CD4-positive, alpha-beta memory T cell (primary cell): ENCODE measurements at regions not wholly inside any gene's neighbourhood (a gene's known extent, or its start where the extent isn't known, plus 50 kb on each side); places are given as distances from the start of the nearest gene placed in this dataset.
"Not testable (repeated sequence)": the region's sequence is repeated elsewhere in the genome, so short reads cannot be mapped to it uniquely, and the experiment has no call there.

Experiments used
- CTCF ChIA-PET: fragments of 350-600 bp; sonication (Branson Sonifier 250); formaldehyde crosslinking; loops from one replicate; lab custom pipeline; 2021; ENCODE audit warnings: inconsistent platforms; ENCODE audit not compliant: partially characterized antibody; lab: Charles Lee
- POLR2A ChIA-PET: fragments of 350-600 bp; sonication (Branson Sonifier 250); formaldehyde crosslinking; loops from one replicate; lab custom pipeline; 2021; ENCODE audit not compliant: partially characterized antibody; lab: Charles Lee
- DNase-seq, 5 donors: peaks; one replicate each; pipeline versions ENCODE4 v3.0.0 to v3.0.0-alpha.2; 2020 to 2022; ENCODE audit warnings: mixed read lengths in 1 of 5
- H3K27ac ChIP-seq: one replicate; pipeline ENCODE4 v1.7.0; 2013; ENCODE audit warnings: low read depth, low read length
- H3K27me3 ChIP-seq: 2 replicates; pipeline ENCODE4 v1.7.0; 2013; ENCODE audit warnings: mild to moderate bottlenecking, low read length, moderate library complexity; ENCODE audit not compliant: insufficient read depth
- H3K36me3 ChIP-seq: 2 replicates; pipeline ENCODE4 v1.7.0; 2013; ENCODE audit warnings: mild to moderate bottlenecking, low read length, moderate library complexity; ENCODE audit not compliant: insufficient read depth
- H3K4me1 ChIP-seq: 2 replicates; pipeline ENCODE4 v1.7.0; 2013; ENCODE audit warnings: mild to moderate bottlenecking, low read length, moderate library complexity; ENCODE audit not compliant: insufficient read depth
- H3K4me3 ChIP-seq, 2 donors: one replicate each; pipeline ENCODE4 v1.7.0; 2013; ENCODE audit warnings: low read length in 2 of 2, mild to moderate bottlenecking in 1 of 2
- H3K9me3 ChIP-seq, 2 donors: one replicate each; pipeline ENCODE4 v1.7.0; 2013; ENCODE audit warnings: low read length in 2 of 2, control low read depth in 1 of 2; ENCODE audit not compliant: control insufficient read depth in 1 of 2
- H3K27ac Mint-ChIP-seq, 7 donors: one replicate each; pipeline ENCODE4 v1.8.0; 2020 to 2021; ENCODE audit warnings: mixed read lengths in 7 of 7, mild to moderate bottlenecking in 6 of 7, inconsistent platforms in 3 of 7, moderate library complexity in 3 of 7
- H3K27me3 Mint-ChIP-seq, 2 donors: one replicate each; pipeline ENCODE4 v1.8.0; 2020 to 2021; ENCODE audit warnings: mixed read lengths in 2 of 2
- H3K36me3 Mint-ChIP-seq, 2 donors: one replicate each; pipeline ENCODE4 v1.8.0; 2020 to 2021; ENCODE audit warnings: mixed read lengths in 2 of 2, inconsistent platforms in 1 of 2, mild to moderate bottlenecking in 1 of 2
- H3K4me1 Mint-ChIP-seq, 4 donors: one replicate each; pipeline ENCODE4 v1.8.0; 2020 to 2021; ENCODE audit warnings: mixed read lengths in 4 of 4, mild to moderate bottlenecking in 1 of 4
- H3K4me3 Mint-ChIP-seq, 8 donors: one replicate each; pipeline ENCODE4 v1.8.0; 2020 to 2021; ENCODE audit warnings: mixed read lengths in 8 of 8, mild to moderate bottlenecking in 7 of 8, moderate library complexity in 6 of 8, inconsistent platforms in 3 of 8
- H3K9me3 Mint-ChIP-seq, 8 donors: one replicate each; pipeline ENCODE4 v1.8.0; 2020 to 2021; ENCODE audit warnings: mixed read lengths in 8 of 8, mild to moderate bottlenecking in 5 of 8, inconsistent platforms in 3 of 8, moderate library complexity in 1 of 8
- intact Hi-C: fragments of 100-400 bp; cut with micrococcal nuclease; formaldehyde crosslinking; loops from one replicate; pipeline ENCODE4 v1.15.1; 2023

DNA sequence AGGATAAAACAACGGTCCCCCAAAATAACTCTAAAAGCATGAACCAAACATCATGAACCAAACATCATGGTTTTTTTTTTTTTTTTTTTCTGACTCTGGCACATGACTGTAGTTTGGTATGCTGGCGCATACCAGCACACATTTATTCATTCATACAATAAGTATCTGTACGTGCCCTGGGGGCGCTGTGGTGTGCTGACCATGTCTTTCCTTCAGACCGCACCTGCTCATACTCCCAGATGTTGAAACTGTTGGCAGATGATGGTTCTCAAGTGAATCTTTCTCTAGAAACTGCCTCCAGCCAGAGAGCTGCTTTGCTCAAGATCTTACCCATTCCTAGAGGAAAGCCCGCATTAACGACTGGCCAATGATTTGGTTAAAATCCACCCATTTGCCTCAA, 114.7 kb upstream of the ANKRD30A start:
- Histone ChIP-seq H3K36me3 (no peaks in the 10 kb centered on the region), H3K27ac (no peak overlapping the region), H3K9me3 (no peaks in the 10 kb centered on the region), H3K4me1 (no peaks in the 10 kb centered on the region), H3K4me3 (no peak overlapping the region), H3K27me3 (no peaks in the 10 kb centered on the region)
- H3K4me1 Mint-ChIP-seq: no peaks in the 10 kb centered on the region
- H3K4me3 Mint-ChIP-seq: no peak overlapping the region
- no peaks in the 10 kb centered on the region for H3K36me3 Mint-ChIP-seq
- no peak overlapping the region for H3K27ac Mint-ChIP-seq
- intact Hi-C loops: no loop called here
- DNase-seq: no peak
- POLR2A ChIA-PET: no interaction called here
- H3K9me3 Mint-ChIP-seq: peaks cover 0 to 11% (median 5%) of the 10 kb centered on the region in 8 donors
- H3K27me3 Mint-ChIP-seq: no peaks in the 10 kb centered on the region
- CTCF ChIA-PET: no interaction called here

GRCh38 chr10:37008276-37008675, 117.1 kb upstream of the ANKRD30A start:
- H3K4me1 ChIP-seq, intact Hi-C loops, H3K4me1 Mint-ChIP-seq, H3K27ac Mint-ChIP-seq, H3K27me3 ChIP-seq, POLR2A ChIA-PET, H3K9me3 Mint-ChIP-seq, H3K4me3 ChIP-seq, CTCF ChIA-PET, H3K36me3 Mint-ChIP-seq, H3K4me3 Mint-ChIP-seq, H3K27me3 Mint-ChIP-seq, H3K9me3 ChIP-seq, DNase-seq, H3K27ac ChIP-seq, H3K36me3 ChIP-seq: not testable (repeated sequence)

DNA sequence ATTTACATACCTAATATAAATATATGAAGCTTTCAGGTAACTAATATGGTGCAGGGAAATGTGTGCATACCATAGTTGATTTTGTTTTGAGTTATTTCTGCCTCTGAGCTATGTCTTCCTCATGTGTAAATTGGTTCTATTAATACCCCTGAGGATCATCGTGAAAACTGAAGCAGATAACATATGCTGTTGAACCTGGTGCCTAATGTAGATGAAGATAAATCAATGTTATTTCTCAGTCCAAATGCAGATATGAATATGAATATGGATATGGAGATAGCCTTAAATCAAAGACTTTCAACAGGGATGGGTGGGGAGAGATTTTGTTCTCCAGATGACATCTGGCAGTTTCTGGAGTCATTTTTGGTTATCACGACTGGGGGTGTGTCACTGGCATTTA, 122.3 kb upstream of the ANKRD30A start:
- Mint-ChIP-seq H3K27me3 (no peaks in the 10 kb centered on the region), H3K27ac (no peak overlapping the region), H3K9me3 (peaks cover 0 to 17% (median 2%) of the 10 kb centered on the region in 8 donors), H3K4me3 (no peak overlapping the region), H3K4me1 (no peaks in the 10 kb centered on the region), H3K36me3 (no peaks in the 10 kb centered on the region)
- Histone ChIP-seq H3K27me3 (no peaks in the 10 kb centered on the region), H3K4me1 (no peaks in the 10 kb centered on the region), H3K36me3 (no peaks in the 10 kb centered on the region), H3K4me3 (no peak overlapping the region), H3K9me3 (no peaks in the 10 kb centered on the region), H3K27ac (no peak overlapping the region)
- ChIA-PET POLR2A (no interaction called here), CTCF (no interaction called here)
- DNase-seq: no peak
- intact Hi-C loops: no loop called here

- H3K27ac ChIP-seq, DNase-seq, CTCF ChIA-PET, H3K36me3 Mint-ChIP-seq, H3K27me3 Mint-ChIP-seq, H3K36me3 ChIP-seq, H3K4me3 ChIP-seq, POLR2A ChIA-PET, H3K4me1 ChIP-seq, H3K27me3 ChIP-seq, intact Hi-C loops, H3K9me3 ChIP-seq, H3K4me1 Mint-ChIP-seq, H3K27ac Mint-ChIP-seq: not testable (repeated sequence)
- peak overlapping the region in 1 of 8 donors; percentile 11 for H3K4me3 Mint-ChIP-seq
- H3K9me3 Mint-ChIP-seq: peaks cover 2 to 12% (median 7%) of the 10 kb centered on the region in 8 donors
Measured at GRCh38 chr10:36995806-36996205, 129.6 kb upstream of the ANKRD30A start.

DNA sequence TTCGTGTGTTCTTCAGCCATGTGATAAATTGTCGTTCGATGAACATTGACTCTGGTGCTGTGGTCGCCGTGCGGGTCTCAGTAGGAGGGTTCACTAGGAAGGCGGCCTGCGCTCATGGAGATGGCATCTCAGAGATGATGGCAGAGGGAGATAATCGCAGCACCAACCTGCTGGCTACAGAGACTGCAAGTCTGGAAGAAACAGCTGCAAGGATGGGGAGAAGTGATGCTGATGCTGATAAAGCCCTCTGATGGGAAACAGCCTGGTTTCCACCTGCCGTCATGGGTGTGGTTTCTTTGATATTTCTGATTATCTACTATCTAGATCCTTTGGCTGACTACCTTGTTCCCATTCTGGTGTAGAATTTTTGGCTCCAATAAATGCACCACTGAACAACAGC, 130.5 kb upstream of the ANKRD30A start:
- H3K4me1 Mint-ChIP-seq: no peaks in the 10 kb centered on the region

GRCh38 chr10:36989233-36989632, 136.2 kb upstream of the ANKRD30A start:
- CTCF ChIA-PET: no interaction called here
- no peaks in the 10 kb centered on the region for H3K27me3 ChIP-seq
- H3K9me3 ChIP-seq: peaks cover 0 to 2% of the 10 kb centered on the region in 2 donors
- H3K4me1 Mint-ChIP-seq: no peaks in the 10 kb centered on the region
- no peak overlapping the region for H3K27ac Mint-ChIP-seq
- POLR2A ChIA-PET: no interaction called here
- no peaks in the 10 kb centered on the region for H3K36me3 Mint-ChIP-seq
- DNase-seq: peak in 1 of 5 donors; percentile 22
- H3K9me3 Mint-ChIP-seq: peaks cover 0 to 37% (median 6%) of the 10 kb centered on the region in 8 donors
- H3K36me3 ChIP-seq: no peaks in the 10 kb centered on the region
- no peaks in the 10 kb centered on the region for H3K27me3 Mint-ChIP-seq
- H3K4me1 ChIP-seq: no peaks in the 10 kb centered on the region
- no peak overlapping the region for H3K27ac ChIP-seq
- no peak overlapping the region for H3K4me3 ChIP-seq
- intact Hi-C loops: no loop called here
- no peak overlapping the region for H3K4me3 Mint-ChIP-seq

More for the DNA sequence above, 130.5 kb upstream of the ANKRD30A start:
- no peak for DNase-seq
- H3K9me3 ChIP-seq: no peaks in the 10 kb centered on the region
- ChIA-PET POLR2A (no interaction called here), CTCF (no interaction called here)
- no peaks in the 10 kb centered on the region for H3K4me1 ChIP-seq
- peaks cover 2 to 12% (median 6%) of the 10 kb centered on the region in 8 donors for H3K9me3 Mint-ChIP-seq
- no peaks in the 10 kb centered on the region for H3K36me3 ChIP-seq
- H3K4me3 Mint-ChIP-seq: no peak overlapping the region
- no peaks in the 10 kb centered on the region for H3K36me3 Mint-ChIP-seq
- no peak overlapping the region for H3K4me3 ChIP-seq
- no peaks in the 10 kb centered on the region for H3K27me3 Mint-ChIP-seq
- intact Hi-C loops: no loop called here
- H3K27ac Mint-ChIP-seq: no peak overlapping the region
- H3K27ac ChIP-seq: no peak overlapping the region
- H3K27me3 ChIP-seq: no peaks in the 10 kb centered on the region

DNA sequence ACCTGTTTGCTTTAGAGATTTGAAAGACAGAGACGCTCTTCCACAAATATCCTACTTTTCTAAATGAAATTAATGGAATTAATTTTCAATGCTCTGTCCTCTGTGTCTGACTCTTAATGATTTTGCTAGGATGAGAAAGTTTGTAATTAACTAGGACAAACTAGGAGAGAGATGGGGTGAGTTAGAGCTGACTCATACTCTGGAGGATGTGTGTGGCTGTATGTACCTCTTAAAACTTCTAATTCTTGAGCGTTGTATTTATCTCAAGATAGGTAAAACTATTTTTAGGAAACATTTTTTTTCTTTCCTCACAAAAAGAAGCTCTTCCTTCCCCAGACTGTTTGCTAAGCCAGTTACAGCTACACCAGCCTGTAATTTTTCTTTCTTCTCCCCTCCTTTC, 178.8 kb upstream of the ANKRD30A start:
- H3K27me3 Mint-ChIP-seq: no peaks in the 10 kb centered on the region
- no peaks in the 10 kb centered on the region for H3K4me1 ChIP-seq
- ChIA-PET CTCF (no interaction called here), POLR2A (no interaction called here)
- no peaks in the 10 kb centered on the region for H3K4me1 Mint-ChIP-seq
- DNase-seq: no peak
- no peaks in the 10 kb centered on the region for H3K9me3 ChIP-seq
- no peak overlapping the region for H3K27ac Mint-ChIP-seq
- H3K9me3 Mint-ChIP-seq: peaks cover 2 to 10% (median 4%) of the 10 kb centered on the region in 8 donors
- no peak overlapping the region for H3K27ac ChIP-seq
- no peaks in the 10 kb centered on the region for H3K36me3 Mint-ChIP-seq
- no peak overlapping the region for H3K4me3 Mint-ChIP-seq
- no peaks in the 10 kb centered on the region for H3K27me3 ChIP-seq
- H3K4me3 ChIP-seq: no peak overlapping the region
- intact Hi-C loops: no loop called here
- no peaks in the 10 kb centered on the region for H3K36me3 ChIP-seq

DNA sequence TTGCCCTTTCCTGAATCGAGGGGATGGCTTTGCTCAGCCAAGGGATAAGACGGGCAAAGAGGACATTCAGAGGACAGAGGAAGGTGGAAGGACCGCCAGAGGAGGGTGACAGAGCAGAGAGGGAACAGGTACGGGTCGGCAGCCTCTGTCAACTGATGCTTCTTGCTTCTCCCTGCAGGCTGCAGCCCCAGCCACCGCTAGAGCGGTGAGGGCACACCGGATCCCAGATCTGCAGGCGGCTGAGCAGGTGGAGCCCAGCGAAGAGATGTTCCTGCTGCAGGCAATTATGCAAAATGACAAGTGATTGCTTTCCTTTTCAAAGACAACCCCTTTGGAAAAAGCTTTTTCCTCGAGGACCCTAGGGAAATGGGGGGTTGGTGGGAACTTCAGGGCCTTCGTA, 181.9 kb upstream of the ANKRD30A start:
- DNase-seq: no peak
- POLR2A ChIA-PET: no interaction called here

More for the DNA sequence above, 181.9 kb upstream of the ANKRD30A start:
- Mint-ChIP-seq H3K27ac (no peak overlapping the region), H3K4me3 (no peak overlapping the region), H3K36me3 (no peaks in the 10 kb centered on the region), H3K9me3 (peaks cover 0 to 10% (median 4%) of the 10 kb centered on the region in 8 donors), H3K4me1 (no peaks in the 10 kb centered on the region), H3K27me3 (no peaks in the 10 kb centered on the region)
- Histone ChIP-seq H3K9me3 (no peaks in the 10 kb centered on the region), H3K36me3 (no peaks in the 10 kb centered on the region), H3K4me3 (no peak overlapping the region), H3K27me3 (no peaks in the 10 kb centered on the region), H3K27ac (no peak overlapping the region), H3K4me1 (no peaks in the 10 kb centered on the region)
- CTCF ChIA-PET: no interaction called here
- intact Hi-C loops: no loop called here
